ENCODE measurements at regions not wholly inside any gene's neighbourhood (a gene's known extent, or its start where the extent isn't known, plus 50 kb on each side); places are given as distances from the start of the nearest gene placed in this dataset.

DNA sequence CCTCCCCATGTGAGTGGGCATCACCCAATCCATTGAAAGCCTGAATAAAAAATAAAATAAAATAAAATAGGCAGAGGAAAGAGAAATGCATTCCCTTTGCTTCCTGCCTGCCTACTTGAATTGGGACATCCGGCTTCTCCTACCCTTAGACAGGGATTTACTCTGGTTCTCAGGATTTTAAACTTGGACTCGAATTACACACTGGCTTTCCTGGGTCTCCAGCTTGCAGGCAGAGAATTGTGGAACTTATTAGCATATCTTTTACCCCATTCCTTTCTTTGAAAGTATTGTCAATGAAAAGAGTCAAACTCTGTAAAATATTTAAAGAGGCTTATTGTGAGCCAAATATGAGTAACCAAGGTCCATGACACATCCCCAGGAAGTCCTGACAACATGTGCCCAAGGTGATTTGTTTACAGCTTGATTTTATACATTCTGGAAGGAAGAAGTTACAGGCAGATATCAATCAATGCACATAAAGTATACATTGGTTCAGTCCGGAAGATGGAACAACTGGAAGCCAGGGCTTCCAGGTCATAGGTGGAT, 78.4 kb upstream of the CCDC90B start:
- Histone ChIP-seq H3K4me1 (peaks cover 2% of the 10 kb centered on the region), H3K4me2 (ENCODE audit: low read length) (no peak overlapping the region)

GRCh38 chr11:83363312-83363711, 77.1 kb upstream of the CCDC90B start:
- Histone ChIP-seq H3K4me3 (ENCODE audit: low read depth, low read length) (no peak overlapping the region), H3K4me1 (peaks cover 2% of the 10 kb centered on the region), H3K9ac (no peak overlapping the region), H3K36me3 (ENCODE audit: control insufficient read depth, insufficient read depth, low read length) (no peaks in the 10 kb centered on the region), H3K4me2 (ENCODE audit: low read length) (no peak overlapping the region), H3K27ac (no peak overlapping the region), H3K27me3 (ENCODE audit: control insufficient read depth, insufficient read depth, low read length) (no peaks in the 10 kb centered on the region), H2AFZ (no peak overlapping the region), H3K79me2 (no peaks in the 10 kb centered on the region), H3K9me3 (ENCODE audit: control insufficient read depth, low read length) (no peaks in the 10 kb centered on the region)
- TF ChIP-seq, protein P1, sequence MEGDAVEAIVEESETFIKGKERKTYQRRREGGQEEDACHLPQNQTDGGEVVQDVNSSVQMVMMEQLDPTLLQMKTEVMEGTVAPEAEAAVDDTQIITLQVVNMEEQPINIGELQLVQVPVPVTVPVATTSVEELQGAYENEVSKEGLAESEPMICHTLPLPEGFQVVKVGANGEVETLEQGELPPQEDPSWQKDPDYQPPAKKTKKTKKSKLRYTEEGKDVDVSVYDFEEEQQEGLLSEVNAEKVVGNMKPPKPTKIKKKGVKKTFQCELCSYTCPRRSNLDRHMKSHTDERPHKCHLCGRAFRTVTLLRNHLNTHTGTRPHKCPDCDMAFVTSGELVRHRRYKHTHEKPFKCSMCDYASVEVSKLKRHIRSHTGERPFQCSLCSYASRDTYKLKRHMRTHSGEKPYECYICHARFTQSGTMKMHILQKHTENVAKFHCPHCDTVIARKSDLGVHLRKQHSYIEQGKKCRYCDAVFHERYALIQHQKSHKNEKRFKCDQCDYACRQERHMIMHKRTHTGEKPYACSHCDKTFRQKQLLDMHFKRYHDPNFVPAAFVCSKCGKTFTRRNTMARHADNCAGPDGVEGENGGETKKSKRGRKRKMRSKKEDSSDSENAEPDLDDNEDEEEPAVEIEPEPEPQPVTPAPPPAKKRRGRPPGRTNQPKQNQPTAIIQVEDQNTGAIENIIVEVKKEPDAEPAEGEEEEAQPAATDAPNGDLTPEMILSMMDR (IDR thresholded peaks at IDR 0.05), result no peak

More for the DNA sequence above, 78.4 kb upstream of the CCDC90B start:
- Histone ChIP-seq H3K36me3 (ENCODE audit: control insufficient read depth, insufficient read depth, low read length) (no peaks in the 10 kb centered on the region), H3K27me3 (ENCODE audit: control insufficient read depth, insufficient read depth, low read length) (no peaks in the 10 kb centered on the region), H3K79me2 (no peaks in the 10 kb centered on the region), H3K4me3 (ENCODE audit: low read depth, low read length) (no peak overlapping the region), H3K9ac (no peak overlapping the region), H2AFZ (no peak overlapping the region), H3K27ac (no peak overlapping the region), H3K9me3 (ENCODE audit: control insufficient read depth, low read length) (no peaks in the 10 kb centered on the region)
- TF ChIP-seq, protein P1 (IDR thresholded peaks at IDR 0.05), result no peak

DNA sequence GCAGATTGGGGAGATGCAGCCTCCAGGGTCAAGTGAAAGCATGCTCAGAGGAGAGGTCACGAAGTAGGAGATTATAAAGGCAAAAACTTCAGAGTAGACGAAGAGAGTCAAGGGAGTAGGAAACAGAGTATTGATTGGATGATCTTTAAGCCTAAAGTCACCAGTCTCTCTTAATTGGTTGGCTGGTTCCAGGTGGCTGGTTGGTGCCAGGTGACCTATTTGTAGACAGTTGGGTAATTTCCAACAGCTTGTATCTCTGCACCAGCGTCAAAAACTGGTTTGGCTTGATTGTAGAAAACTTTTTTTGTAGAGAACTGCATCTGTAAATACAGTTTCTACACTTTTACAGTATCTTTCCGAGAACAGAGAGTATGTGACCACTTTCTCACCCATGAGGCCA, 75.7 kb upstream of the CCDC90B start:
- TF ChIP-seq, protein P1 (IDR thresholded peaks at IDR 0.05), result no peak
- no peak overlapping the region for H3K4me2 ChIP-seq (ENCODE audit: low read length)
- no peaks in the 10 kb centered on the region for H3K79me2 ChIP-seq
- no peaks in the 10 kb centered on the region for H3K27me3 ChIP-seq (ENCODE audit: control insufficient read depth, insufficient read depth, low read length)
- H3K27ac ChIP-seq, result no peak overlapping the region
- no peak overlapping the region for H3K9ac ChIP-seq
- H3K4me1 ChIP-seq, result peaks cover 2% of the 10 kb centered on the region
- H3K36me3 ChIP-seq (ENCODE audit: control insufficient read depth, insufficient read depth, low read length), result no peaks in the 10 kb centered on the region
- H3K4me3 ChIP-seq (ENCODE audit: low read depth, low read length), result no peak overlapping the region
- H2AFZ ChIP-seq, result no peak overlapping the region
- no peaks in the 10 kb centered on the region for H3K9me3 ChIP-seq (ENCODE audit: control insufficient read depth, low read length)

GRCh38 chr11:83355391-83355790, 69.2 kb upstream of the CCDC90B start:
- no peak overlapping the region for H2AFZ ChIP-seq
- H3K4me1 ChIP-seq, result peaks cover under 1% of the 10 kb centered on the region
- no peak overlapping the region for H3K9ac ChIP-seq
- H3K36me3 ChIP-seq (ENCODE audit: control insufficient read depth, insufficient read depth, low read length), result no peaks in the 10 kb centered on the region
- no peak overlapping the region for H3K27ac ChIP-seq
- H3K79me2 ChIP-seq, result no peaks in the 10 kb centered on the region
- no peak overlapping the region for H3K4me3 ChIP-seq (ENCODE audit: low read depth, low read length)
- H3K9me3 ChIP-seq (ENCODE audit: control insufficient read depth, low read length), result no peaks in the 10 kb centered on the region
- TF ChIP-seq, protein P1 (IDR thresholded peaks at IDR 0.05), result no peak
- H3K27me3 ChIP-seq (ENCODE audit: control insufficient read depth, insufficient read depth, low read length), result no peaks in the 10 kb centered on the region
- H3K4me2 ChIP-seq (ENCODE audit: low read length), result no peak overlapping the region

DNA sequence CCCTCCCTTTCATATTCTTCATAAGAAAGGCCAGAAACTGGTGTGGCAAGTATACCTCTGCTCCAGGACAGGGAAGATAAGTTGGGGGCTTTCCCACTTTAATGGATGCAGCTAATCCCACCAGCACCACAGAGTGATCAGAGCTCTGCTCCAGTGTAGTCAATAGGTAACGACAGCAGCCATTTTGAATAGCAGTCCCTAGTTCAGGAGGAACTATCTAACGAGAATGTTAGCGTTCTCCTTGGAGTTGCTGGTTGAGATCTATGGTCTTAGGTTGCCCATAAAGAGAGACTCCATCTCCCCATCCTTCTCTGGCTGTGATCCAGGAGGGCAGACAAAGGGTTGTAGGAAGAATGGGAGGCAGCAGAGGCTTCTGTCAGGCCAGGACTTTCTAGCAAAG, 64.0 kb upstream of the CCDC90B start:
- no peak overlapping the region for H3K4me3 ChIP-seq (ENCODE audit: low read depth, low read length)

More for the DNA sequence above, 64.0 kb upstream of the CCDC90B start:
- Histone ChIP-seq H3K27ac (no peak overlapping the region), H2AFZ (no peak overlapping the region), H3K79me2 (no peaks in the 10 kb centered on the region), H3K27me3 (ENCODE audit: control insufficient read depth, insufficient read depth, low read length) (no peaks in the 10 kb centered on the region), H3K4me2 (ENCODE audit: low read length) (no peak overlapping the region), H3K4me1 (no peaks in the 10 kb centered on the region), H3K36me3 (ENCODE audit: control insufficient read depth, insufficient read depth, low read length) (no peaks in the 10 kb centered on the region), H3K9me3 (ENCODE audit: control insufficient read depth, low read length) (no peaks in the 10 kb centered on the region), H3K9ac (no peak overlapping the region)
- TF ChIP-seq, protein P1 (IDR thresholded peaks at IDR 0.05), result no peak
